ENCODE measurements at regions not wholly inside any gene's neighbourhood (a gene's known extent, or its start where the extent isn't known, plus 50 kb on each side); places are given as distances from the start of the nearest gene placed in this dataset.
"Not testable (repeated sequence)": the region's sequence is repeated elsewhere in the genome, so short reads cannot be mapped to it uniquely, and the experiment has no call there.

DNA sequence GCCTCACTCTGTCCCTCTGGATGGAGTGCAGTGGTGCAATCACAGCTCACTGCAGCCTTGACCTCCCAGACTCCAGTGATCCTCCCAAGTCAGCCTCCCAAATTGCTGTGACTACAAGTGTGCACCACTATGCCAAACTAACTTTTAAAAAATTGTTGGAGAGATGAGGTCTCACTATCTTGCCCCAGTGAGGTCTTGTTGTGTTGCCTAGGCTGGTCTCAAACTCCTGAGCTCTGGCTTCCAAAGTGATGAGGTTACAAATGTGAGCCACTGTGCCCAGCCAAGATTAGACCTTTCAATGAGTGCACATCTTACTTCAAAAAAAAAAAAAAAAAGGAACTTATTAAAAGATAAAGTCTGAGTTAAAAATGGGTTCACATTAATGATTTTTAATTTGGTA, 1838.1 kb upstream of the DEFB115 start:
- CTCF ChIA-PET = no interaction called here

DNA sequence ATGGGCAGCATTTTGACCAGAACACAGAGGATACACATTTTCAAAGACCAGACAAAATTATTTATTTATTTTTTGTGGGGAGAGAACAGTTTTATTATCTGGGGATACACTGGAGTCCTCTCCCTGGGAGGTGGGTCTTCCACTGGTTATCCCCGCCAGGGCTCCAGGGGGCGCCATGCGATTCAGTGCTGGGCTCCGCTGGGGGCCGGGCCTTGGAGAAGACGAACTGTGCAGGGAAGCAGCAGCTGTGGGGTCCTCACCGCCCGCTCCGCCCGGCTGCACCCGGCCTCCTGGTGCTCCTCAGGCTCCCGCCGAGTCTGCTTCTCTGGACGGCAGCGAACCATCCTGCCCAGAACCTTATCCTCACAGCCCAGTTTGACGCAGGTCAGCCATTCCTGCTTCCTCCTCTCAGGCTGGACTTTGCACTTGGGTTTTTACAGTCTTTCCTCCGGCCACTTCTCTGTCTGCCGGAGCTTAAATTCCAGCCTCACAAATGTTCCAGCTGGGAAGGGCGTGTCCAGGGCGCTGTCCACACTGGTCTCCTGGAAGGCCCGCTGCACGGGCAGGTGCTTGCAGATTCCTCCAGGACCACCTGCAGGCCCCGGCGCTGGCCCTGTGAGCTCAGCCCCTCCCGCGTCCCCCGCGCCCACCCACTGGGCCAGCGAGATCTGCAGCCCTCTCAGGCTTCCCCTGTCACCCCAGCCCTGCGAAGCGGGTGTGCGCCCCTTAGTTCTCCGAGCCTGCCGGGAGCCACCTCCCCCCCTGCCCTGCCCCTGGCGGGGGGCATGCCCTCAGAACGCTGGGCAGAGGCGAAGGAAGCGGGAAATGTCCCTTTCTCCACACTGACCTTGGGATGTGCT, 1830.0 kb upstream of the DEFB115 start:
- no peak for DNase-seq
- CTCF ChIA-PET = no interaction called here
- H3K4me3 Mint-ChIP-seq = no peak overlapping the region

More for the DNA sequence above, 1838.1 kb upstream of the DEFB115 start:
- H3K9me3 Mint-ChIP-seq = peaks cover 1% of the 10 kb centered on the region
- no peak overlapping the region for H3K27ac Mint-ChIP-seq
- H3K4me3 Mint-ChIP-seq = no peak overlapping the region
- no peaks in the 10 kb centered on the region for H3K4me1 Mint-ChIP-seq (ENCODE audit: low read depth)
- TF ChIP-seq, protein P1, sequence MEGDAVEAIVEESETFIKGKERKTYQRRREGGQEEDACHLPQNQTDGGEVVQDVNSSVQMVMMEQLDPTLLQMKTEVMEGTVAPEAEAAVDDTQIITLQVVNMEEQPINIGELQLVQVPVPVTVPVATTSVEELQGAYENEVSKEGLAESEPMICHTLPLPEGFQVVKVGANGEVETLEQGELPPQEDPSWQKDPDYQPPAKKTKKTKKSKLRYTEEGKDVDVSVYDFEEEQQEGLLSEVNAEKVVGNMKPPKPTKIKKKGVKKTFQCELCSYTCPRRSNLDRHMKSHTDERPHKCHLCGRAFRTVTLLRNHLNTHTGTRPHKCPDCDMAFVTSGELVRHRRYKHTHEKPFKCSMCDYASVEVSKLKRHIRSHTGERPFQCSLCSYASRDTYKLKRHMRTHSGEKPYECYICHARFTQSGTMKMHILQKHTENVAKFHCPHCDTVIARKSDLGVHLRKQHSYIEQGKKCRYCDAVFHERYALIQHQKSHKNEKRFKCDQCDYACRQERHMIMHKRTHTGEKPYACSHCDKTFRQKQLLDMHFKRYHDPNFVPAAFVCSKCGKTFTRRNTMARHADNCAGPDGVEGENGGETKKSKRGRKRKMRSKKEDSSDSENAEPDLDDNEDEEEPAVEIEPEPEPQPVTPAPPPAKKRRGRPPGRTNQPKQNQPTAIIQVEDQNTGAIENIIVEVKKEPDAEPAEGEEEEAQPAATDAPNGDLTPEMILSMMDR (IDR thresholded peaks at IDR 0.05) = no peak
- H3K36me3 Mint-ChIP-seq (ENCODE audit: low read depth) = no peaks in the 10 kb centered on the region
- intact Hi-C loops (cut with micrococcal nuclease) = no loop called here
- POLR2A ChIA-PET = no interaction called here
- DNase-seq = no peak
- no peaks in the 10 kb centered on the region for H3K27me3 Mint-ChIP-seq
- no peak for ATAC-seq

DNA sequence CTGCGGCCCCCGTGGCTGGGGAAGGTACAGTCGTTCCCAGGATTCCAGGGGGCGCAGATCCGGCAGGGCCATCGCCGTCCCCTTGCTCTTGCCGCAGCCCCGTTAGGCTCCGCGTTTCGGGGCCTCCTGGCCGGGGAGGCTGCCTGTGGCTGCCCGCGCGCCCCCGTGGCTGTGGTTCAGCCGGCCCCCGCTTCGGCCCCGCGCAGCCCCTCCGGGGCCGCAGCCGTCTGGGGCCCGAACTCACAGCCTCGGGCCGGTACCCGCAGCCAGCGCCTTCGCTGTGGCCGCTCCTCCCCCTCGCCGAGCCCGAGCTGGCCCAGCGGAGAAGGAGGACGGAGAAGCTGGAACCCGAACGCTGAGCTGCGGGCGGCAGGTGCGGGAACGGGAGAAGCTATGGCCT, 1826.9 kb upstream of the DEFB115 start:
- TF ChIP-seq, protein P1 (IDR thresholded peaks at IDR 0.05) = no peak
- no peaks in the 10 kb centered on the region for H3K4me1 Mint-ChIP-seq (ENCODE audit: low read depth)
- no peaks in the 10 kb centered on the region for H3K9me3 Mint-ChIP-seq
- H3K27ac Mint-ChIP-seq = no peak overlapping the region
- intact Hi-C loops (cut with micrococcal nuclease) = no loop called here
- H3K4me3 Mint-ChIP-seq = no peak overlapping the region
- ChIA-PET POLR2A (no interaction called here), CTCF (no interaction called here)
- H3K27me3 Mint-ChIP-seq = no peaks in the 10 kb centered on the region
- no peak for ATAC-seq
- no peaks in the 10 kb centered on the region for H3K36me3 Mint-ChIP-seq (ENCODE audit: low read depth)
- DNase-seq = no peak

More for the DNA sequence above, 1830.0 kb upstream of the DEFB115 start:
- ATAC-seq = no peak
- H3K9me3 Mint-ChIP-seq = no peaks in the 10 kb centered on the region
- intact Hi-C loops (cut with micrococcal nuclease) = no loop called here
- H3K27ac Mint-ChIP-seq = no peak overlapping the region
- no peaks in the 10 kb centered on the region for H3K27me3 Mint-ChIP-seq
- H3K4me1 Mint-ChIP-seq (ENCODE audit: low read depth) = no peaks in the 10 kb centered on the region
- no peaks in the 10 kb centered on the region for H3K36me3 Mint-ChIP-seq (ENCODE audit: low read depth)
- TF ChIP-seq, protein P1 (IDR thresholded peaks at IDR 0.05) = no peak
- POLR2A ChIA-PET = no interaction called here

DNA sequence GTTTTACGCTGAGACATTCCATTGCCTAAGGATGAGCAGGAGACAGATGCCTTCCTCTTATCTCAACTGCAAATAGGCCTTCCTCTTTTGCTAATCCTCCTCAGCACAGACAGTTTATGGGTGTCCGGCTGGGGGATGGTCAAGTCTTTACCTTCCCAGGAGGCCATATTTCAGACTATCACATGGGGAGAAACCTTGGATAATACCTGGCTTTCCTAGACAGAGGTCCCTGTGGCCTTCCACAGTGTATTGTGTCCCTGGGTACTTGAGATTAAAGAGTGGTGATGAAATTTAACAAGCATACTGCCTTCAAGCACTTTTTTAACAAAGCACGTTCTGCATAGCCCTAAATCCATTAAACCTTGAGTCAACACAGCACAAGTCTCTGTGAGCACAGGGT, 1816.7 kb upstream of the DEFB115 start:
- H3K27me3 Mint-ChIP-seq; POLR2A ChIA-PET; ATAC-seq; H3K4me1 Mint-ChIP-seq (ENCODE audit: low read depth); H3K36me3 Mint-ChIP-seq (ENCODE audit: low read depth); H3K9me3 Mint-ChIP-seq; H3K4me3 Mint-ChIP-seq; H3K27ac Mint-ChIP-seq; intact Hi-C loops (cut with micrococcal nuclease); DNase-seq; CTCF ChIA-PET: not testable (repeated sequence)

DNA sequence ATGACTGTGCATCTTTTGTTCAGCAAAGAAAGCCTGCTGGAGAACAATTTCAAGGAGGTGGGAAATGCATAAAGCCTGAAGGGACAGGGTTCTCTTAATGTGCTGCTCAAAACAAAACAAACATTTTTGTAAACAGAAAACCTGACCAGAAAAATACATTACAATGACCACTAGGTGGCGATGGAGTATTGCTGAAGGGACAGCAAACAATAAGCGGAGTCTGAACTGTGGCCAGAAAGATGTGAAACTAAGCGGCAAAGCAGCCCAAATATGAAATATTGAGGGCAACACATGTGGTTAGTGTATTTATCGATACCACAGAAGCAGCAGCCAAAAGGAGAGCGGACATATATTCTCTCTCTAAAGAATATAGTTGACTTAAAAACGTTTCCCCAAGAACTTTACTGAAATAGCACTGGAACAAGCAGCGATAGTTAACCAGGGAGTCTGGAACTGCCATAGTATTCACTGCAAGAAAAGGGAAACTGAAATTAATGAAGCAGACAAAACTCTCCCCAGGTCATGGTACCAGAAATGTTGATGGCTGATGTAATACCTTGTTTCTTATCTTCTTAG, 1814.2 kb upstream of the DEFB115 start:
- H3K27me3 Mint-ChIP-seq; intact Hi-C loops (cut with micrococcal nuclease); POLR2A ChIA-PET; H3K4me3 Mint-ChIP-seq; DNase-seq; ATAC-seq; H3K9me3 Mint-ChIP-seq; H3K36me3 Mint-ChIP-seq (ENCODE audit: low read depth); H3K4me1 Mint-ChIP-seq (ENCODE audit: low read depth); H3K27ac Mint-ChIP-seq: not testable (repeated sequence)
- CTCF ChIA-PET = interaction anchor here (1.7 kb wide), 1 partner anchor 30 kb away, joined by 7 read pairs; no protein-coding TSS in a partner anchor
- TF ChIP-seq, protein P1 (IDR thresholded peaks at IDR 0.05) = peak; percentile 44

Data from activated CD8-positive, alpha-beta T cell treated with anti-CD3 and anti-CD28 coated beads for 36 hours (primary cell).